Central memory CD8-positive, alpha-beta T cell (primary cell): ENCODE measurements at regions not wholly inside any gene's neighbourhood (a gene's known extent, or its start where the extent isn't known, plus 50 kb on each side); places are given as distances from the start of the nearest gene placed in this dataset.

ENCODE experiments used
- ATAC-seq: fragments of 150-1000 bp; cut with Tn5 transposase; replicated peaks from 2 replicates; pipeline ENCODE4 v1.10.0; 2022; ENCODE audit warnings: mild to moderate bottlenecking, moderate FRiP score, moderate number of reproducible peaks; ENCODE audit not compliant: poor library complexity, severe bottlenecking; ENCODE audit errors: extremely low read depth
- DNase-seq, 2 donors: peaks; one replicate each; pipeline ENCODE4 v3.0.0; 2021; ENCODE audit warnings: low spot score in 2 of 2
- H3K27ac Mint-ChIP-seq: one replicate; pipeline ENCODE4 v1.8.0; 2022; ENCODE audit warnings: low read depth, mild to moderate bottlenecking, moderate library complexity, mixed read lengths
- H3K27me3 Mint-ChIP-seq: one replicate; pipeline ENCODE4 v1.8.0; 2022; ENCODE audit warnings: mixed read lengths
- H3K36me3 Mint-ChIP-seq: one replicate; pipeline ENCODE4 v1.8.0; 2022; ENCODE audit warnings: mild to moderate bottlenecking, moderate library complexity, mixed read lengths; ENCODE audit not compliant: insufficient read depth
- H3K4me1 Mint-ChIP-seq: one replicate; pipeline ENCODE4 v1.8.0; 2022; ENCODE audit warnings: mixed read lengths
- H3K4me3 Mint-ChIP-seq: one replicate; pipeline ENCODE4 v1.8.0; 2022; ENCODE audit warnings: mild to moderate bottlenecking, moderate library complexity, mixed read lengths
- H3K9me3 Mint-ChIP-seq: one replicate; pipeline ENCODE4 v1.8.0; 2022; ENCODE audit warnings: mixed read lengths

GRCh38 chr1:191648939-191649338, 509.3 kb upstream of the RGS18 start:
- Mint-ChIP-seq H3K4me3 (no peak overlapping the region), H3K9me3 (peaks cover 9% of the 10 kb centered on the region), H3K27me3 (no peaks in the 10 kb centered on the region), H3K36me3 (no peaks in the 10 kb centered on the region), H3K27ac (no peak overlapping the region), H3K4me1 (no peaks in the 10 kb centered on the region)
- DNase-seq (no peak), ATAC-seq (no peak)

- DNase-seq, result no peak
- no peaks in the 10 kb centered on the region for H3K4me1 Mint-ChIP-seq
- ATAC-seq, result no peak
- peaks cover 9% of the 10 kb centered on the region for H3K9me3 Mint-ChIP-seq
- no peak overlapping the region for H3K27ac Mint-ChIP-seq
- H3K4me3 Mint-ChIP-seq, result no peak overlapping the region
- H3K36me3 Mint-ChIP-seq, result no peaks in the 10 kb centered on the region
- H3K27me3 Mint-ChIP-seq, result no peaks in the 10 kb centered on the region
Observed at GRCh38 chr1:191662051-191662450, 496.2 kb upstream of the RGS18 start.

DNA sequence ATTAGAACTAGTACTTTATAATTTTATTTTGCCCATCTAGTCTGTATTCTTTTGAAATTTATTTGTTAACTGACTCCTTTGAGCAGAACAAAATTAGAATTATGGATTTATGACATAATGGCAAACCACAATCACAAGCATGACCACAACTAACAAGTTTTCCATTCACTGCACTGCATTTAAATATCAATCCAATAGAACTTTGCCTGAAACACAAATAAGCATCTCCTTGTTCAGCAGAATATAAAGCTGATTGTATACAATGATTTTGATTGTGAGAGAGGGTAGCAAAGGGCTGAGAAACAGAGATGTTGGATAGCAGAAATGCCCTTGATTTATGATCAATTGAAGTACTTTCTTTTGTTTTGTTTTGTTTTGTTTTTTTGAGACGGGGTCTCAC, 495.5 kb upstream of the RGS18 start:
- no peak overlapping the region for H3K4me3 Mint-ChIP-seq
- peaks cover 9% of the 10 kb centered on the region for H3K9me3 Mint-ChIP-seq
- no peaks in the 10 kb centered on the region for H3K27me3 Mint-ChIP-seq
- no peaks in the 10 kb centered on the region for H3K36me3 Mint-ChIP-seq
- ATAC-seq (no peak), DNase-seq (no peak)
- no peaks in the 10 kb centered on the region for H3K4me1 Mint-ChIP-seq
- no peak overlapping the region for H3K27ac Mint-ChIP-seq

DNA sequence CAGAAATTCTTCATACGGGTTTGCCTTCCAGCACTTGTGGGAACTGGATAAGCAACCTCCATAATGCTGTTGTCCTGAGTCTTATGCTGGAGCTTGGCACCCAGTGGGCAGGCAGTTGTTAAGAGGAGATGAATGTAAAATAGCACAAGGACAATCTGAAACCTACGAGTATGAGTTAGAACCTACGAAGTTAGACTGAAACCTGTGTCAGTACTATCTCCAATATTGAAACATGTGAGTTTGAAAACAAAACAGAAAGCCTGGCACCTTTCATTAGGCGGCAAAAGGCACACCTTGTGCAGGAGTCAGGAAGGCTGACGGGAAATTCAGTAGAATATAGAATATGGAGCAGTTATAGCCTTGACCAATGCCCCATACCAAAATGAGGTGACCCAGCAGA, 489.7 kb upstream of the RGS18 start:
- peaks cover 13% of the 10 kb centered on the region for H3K9me3 Mint-ChIP-seq
- H3K4me3 Mint-ChIP-seq, result no peak overlapping the region
- no peaks in the 10 kb centered on the region for H3K27me3 Mint-ChIP-seq
- H3K27ac Mint-ChIP-seq, result no peak overlapping the region
- H3K36me3 Mint-ChIP-seq, result no peaks in the 10 kb centered on the region
- H3K4me1 Mint-ChIP-seq, result no peaks in the 10 kb centered on the region
- DNase-seq (no peak), ATAC-seq (no peak)

- DNase-seq (no peak), ATAC-seq (no peak)
- no peaks in the 10 kb centered on the region for H3K4me1 Mint-ChIP-seq
- H3K9me3 Mint-ChIP-seq, result peaks cover 9% of the 10 kb centered on the region
- no peak overlapping the region for H3K4me3 Mint-ChIP-seq
- no peak overlapping the region for H3K27ac Mint-ChIP-seq
- H3K27me3 Mint-ChIP-seq, result no peaks in the 10 kb centered on the region
- H3K36me3 Mint-ChIP-seq, result no peaks in the 10 kb centered on the region
Observed at GRCh38 chr1:191669629-191670028, 488.6 kb upstream of the RGS18 start.

DNA sequence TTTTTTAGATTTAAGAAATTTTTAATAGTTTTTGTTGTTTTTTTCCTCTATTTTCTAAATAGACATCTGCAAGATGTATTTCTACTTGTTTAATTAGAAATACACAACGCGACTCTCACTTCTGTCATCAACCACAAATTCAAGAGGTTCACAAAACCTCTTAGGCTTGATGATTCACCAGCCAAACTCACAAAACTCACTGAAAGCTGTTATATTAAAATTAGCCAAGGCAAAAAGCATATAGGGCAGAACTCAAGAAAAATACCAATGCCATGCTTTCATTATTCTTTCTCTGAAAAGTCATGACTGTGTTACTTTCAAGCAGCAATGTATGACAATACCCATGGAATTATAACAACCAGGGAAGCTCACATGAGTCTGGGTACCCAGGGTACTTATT, 487.0 kb upstream of the RGS18 start:
- Mint-ChIP-seq H3K36me3 (no peaks in the 10 kb centered on the region), H3K4me1 (no peaks in the 10 kb centered on the region), H3K27me3 (no peaks in the 10 kb centered on the region), H3K4me3 (no peak overlapping the region), H3K9me3 (peaks cover 8% of the 10 kb centered on the region), H3K27ac (no peak overlapping the region)
- ATAC-seq (no peak), DNase-seq (no peak)

DNA sequence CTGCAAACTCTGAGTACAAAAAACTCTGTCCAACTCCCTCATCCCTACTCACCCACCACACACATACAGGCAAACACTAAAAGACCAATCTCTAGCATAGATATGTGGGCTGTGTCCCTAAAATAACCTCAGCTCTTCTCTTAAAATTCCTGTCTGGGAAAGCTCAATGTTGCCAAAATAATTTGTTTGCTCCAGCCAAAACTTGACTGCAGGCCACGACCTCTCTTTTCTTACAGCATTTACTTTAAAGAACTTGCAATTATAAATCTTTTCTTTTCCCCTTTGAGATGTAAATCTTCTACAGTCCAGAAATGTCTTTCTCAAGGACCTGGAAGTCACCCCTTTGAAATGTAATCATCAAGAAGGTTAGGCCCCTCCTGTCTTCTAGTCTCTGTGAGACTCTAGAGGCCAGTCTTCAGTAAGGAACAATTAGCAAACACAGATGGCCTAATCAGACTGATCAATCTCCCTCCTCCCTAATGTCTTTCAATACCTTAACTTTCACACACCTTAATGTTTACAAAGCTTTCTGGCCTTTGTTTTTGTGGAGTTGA, 483.6 kb upstream of the RGS18 start:
- DNase-seq, result no peak
- Mint-ChIP-seq H3K4me1 (no peaks in the 10 kb centered on the region), H3K27me3 (no peaks in the 10 kb centered on the region), H3K4me3 (no peak overlapping the region), H3K9me3 (peaks cover 16% of the 10 kb centered on the region), H3K36me3 (no peaks in the 10 kb centered on the region), H3K27ac (no peak overlapping the region)
- ATAC-seq, result no peak

DNA sequence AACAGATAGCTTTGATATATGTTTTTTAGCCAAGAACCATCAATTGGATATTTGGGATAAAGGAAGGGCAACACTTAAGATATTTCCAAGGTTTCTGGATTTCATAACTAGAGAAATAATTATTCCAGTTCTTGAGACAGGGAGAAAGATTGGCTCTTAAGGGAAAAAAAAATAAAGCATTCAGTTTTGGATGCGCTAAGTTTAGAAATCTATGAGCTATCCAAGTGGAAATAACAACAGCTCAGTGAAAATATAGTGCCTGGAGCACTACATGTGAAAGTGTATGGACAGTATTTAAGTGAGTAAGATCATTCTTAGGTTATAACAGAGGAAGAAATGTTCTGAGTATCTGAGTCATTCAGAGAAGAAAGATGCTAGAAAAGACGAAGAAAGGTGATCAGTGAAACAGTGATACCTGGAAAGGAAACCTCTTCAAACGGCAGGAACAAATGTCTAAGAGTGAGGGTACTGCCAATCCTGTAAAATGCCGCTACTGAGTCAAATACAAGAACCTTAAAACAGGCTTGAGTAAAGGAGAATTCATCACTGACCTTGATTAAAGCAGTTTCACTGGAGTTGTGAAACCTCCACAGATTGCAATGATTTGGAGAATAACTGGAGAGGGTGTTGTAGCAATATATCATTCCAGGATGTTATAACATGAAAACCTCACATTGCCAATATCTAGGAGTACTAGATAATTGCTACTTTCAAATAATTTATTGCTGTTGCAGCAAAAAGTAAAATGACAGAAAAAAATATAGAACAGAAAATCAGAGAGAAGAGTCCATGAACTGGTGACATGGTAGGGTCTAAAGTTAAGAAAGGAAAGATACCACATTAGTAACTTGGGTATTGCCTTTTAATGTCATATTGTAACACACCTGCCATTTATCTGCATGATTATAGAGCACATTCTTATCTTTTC, 482.1 kb upstream of the RGS18 start:
- Mint-ChIP-seq H3K36me3 (no peaks in the 10 kb centered on the region), H3K4me1 (no peaks in the 10 kb centered on the region), H3K4me3 (no peak overlapping the region), H3K9me3 (peaks cover 18% of the 10 kb centered on the region), H3K27me3 (no peaks in the 10 kb centered on the region), H3K27ac (no peak overlapping the region)
- ATAC-seq (no peak), DNase-seq (no peak)

GRCh38 chr1:191685669-191686068, 472.6 kb upstream of the RGS18 start:
- no peak overlapping the region for H3K4me3 Mint-ChIP-seq
- no peaks in the 10 kb centered on the region for H3K36me3 Mint-ChIP-seq
- H3K27ac Mint-ChIP-seq, result no peak overlapping the region
- no peak for DNase-seq
- peaks cover 4% of the 10 kb centered on the region for H3K9me3 Mint-ChIP-seq
- no peak for ATAC-seq
- no peaks in the 10 kb centered on the region for H3K27me3 Mint-ChIP-seq
- no peaks in the 10 kb centered on the region for H3K4me1 Mint-ChIP-seq

GRCh38 chr1:191687721-191688120, 470.5 kb upstream of the RGS18 start:
- H3K27me3 Mint-ChIP-seq, result no peaks in the 10 kb centered on the region
- ATAC-seq, result no peak
- no peaks in the 10 kb centered on the region for H3K4me1 Mint-ChIP-seq
- H3K9me3 Mint-ChIP-seq, result peaks cover 5% of the 10 kb centered on the region
- no peak overlapping the region for H3K27ac Mint-ChIP-seq
- no peak for DNase-seq
- H3K36me3 Mint-ChIP-seq, result no peaks in the 10 kb centered on the region
- no peak overlapping the region for H3K4me3 Mint-ChIP-seq

GRCh38 chr1:191690931-191691330, 467.3 kb upstream of the RGS18 start:
- Mint-ChIP-seq H3K4me3 (no peak overlapping the region), H3K9me3 (peaks cover 10% of the 10 kb centered on the region), H3K27me3 (no peaks in the 10 kb centered on the region), H3K27ac (no peak overlapping the region), H3K4me1 (no peaks in the 10 kb centered on the region), H3K36me3 (no peaks in the 10 kb centered on the region)
- DNase-seq, result no peak
- no peak for ATAC-seq

DNA sequence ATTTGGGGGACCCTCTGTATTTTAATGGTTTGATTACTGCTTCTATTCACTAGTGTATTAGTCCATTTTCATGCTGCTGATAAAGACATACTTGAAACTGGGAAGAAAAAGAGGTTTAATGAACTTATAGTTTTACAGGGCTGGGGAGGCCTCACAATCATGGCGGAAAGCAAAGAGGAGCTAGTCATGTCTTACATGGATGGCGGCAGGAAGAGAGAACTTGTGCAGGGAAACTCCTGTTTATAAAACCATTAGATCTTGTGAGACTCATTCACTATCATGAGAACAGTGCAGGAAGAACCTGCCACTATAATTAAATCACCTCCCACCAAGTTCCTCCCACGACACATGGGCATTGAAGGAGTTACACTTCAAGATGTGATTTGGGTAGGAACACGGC, 464.5 kb upstream of the RGS18 start:
- Mint-ChIP-seq H3K4me3 (no peak overlapping the region), H3K27ac (no peak overlapping the region), H3K4me1 (no peaks in the 10 kb centered on the region), H3K36me3 (no peaks in the 10 kb centered on the region), H3K27me3 (no peaks in the 10 kb centered on the region), H3K9me3 (peaks cover 10% of the 10 kb centered on the region)
- DNase-seq (no peak), ATAC-seq (no peak)

DNA sequence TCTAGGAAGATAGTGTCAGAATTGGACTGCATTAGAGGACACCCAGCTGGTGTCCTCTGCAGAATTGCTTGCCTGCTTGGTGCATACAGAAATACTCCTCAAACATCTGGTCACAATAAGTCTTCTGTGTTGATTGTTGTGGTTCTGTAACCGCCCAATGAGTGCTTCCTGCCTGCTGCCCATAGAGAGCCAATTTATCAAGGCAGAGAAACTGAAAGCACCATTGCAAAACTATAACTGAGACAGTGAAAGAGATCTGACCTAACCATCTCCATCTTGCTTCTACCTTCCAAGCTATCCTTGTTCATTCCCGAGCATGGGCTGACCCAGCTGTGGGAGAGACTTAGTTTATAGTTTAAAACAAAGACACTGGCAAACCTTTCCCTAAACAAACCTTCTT, 462.4 kb upstream of the RGS18 start:
- no peaks in the 10 kb centered on the region for H3K36me3 Mint-ChIP-seq
- peaks cover 6% of the 10 kb centered on the region for H3K9me3 Mint-ChIP-seq
- DNase-seq (no peak), ATAC-seq (no peak)
- no peaks in the 10 kb centered on the region for H3K27me3 Mint-ChIP-seq
- H3K27ac Mint-ChIP-seq, result no peak overlapping the region
- H3K4me1 Mint-ChIP-seq, result no peaks in the 10 kb centered on the region
- H3K4me3 Mint-ChIP-seq, result no peak overlapping the region
